HL-60 (cell line): ENCODE measurements at regions not wholly inside any gene's neighbourhood (a gene's known extent, or its start where the extent isn't known, plus 50 kb on each side); places are given as distances from the start of the nearest gene placed in this dataset.

Experiments used
- DNase-seq, 2 experiments: peaks; one replicate each; pipeline ENCODE4 v3.0.0-alpha.2; 2010 to 2020; ENCODE audit warnings: low read depth in 1 of 2, low spot score in 1 of 2
- H3K27ac ChIP-seq: fragments of 250-450 bp; sonication (Bioruptor Pico); replicated peaks from 2 replicates; pipeline ENCODE4 v1.5.1; 2020; ENCODE audit warnings: mild to moderate bottlenecking, moderate library complexity
- H3K27me3 ChIP-seq: fragments of 250-450 bp; sonication (Bioruptor Pico); 2 replicates; pipeline ENCODE4 v1.5.1; 2021; ENCODE audit warnings: mild to moderate bottlenecking, moderate library complexity; ENCODE audit not compliant: insufficient read depth, poor library complexity, severe bottlenecking
- H3K4me3 ChIP-seq: replicated peaks from 2 replicates; pipeline ENCODE4 v1.5.1; 2011; ENCODE audit warnings: mild to moderate bottlenecking, control low read depth, low read length; ENCODE audit not compliant: insufficient read depth
- CTCF ChIP-seq: IDR thresholded peaks from one replicate; pipeline ENCODE4 v1.5.1; 2011; ENCODE audit warnings: low read length, control low read depth, inconsistent platforms; ENCODE audit not compliant: insufficient read depth
- GABPA ChIP-seq: IDR thresholded peaks from 2 replicates; pipeline ENCODE4 v1.6.1; 2012; ENCODE audit warnings: low read depth
- POLR2AphosphoS5 ChIP-seq: IDR thresholded peaks from 2 replicates; pipeline ENCODE4 v1.6.1; 2012; ENCODE audit warnings: low read depth
- SPI1 ChIP-seq: IDR thresholded peaks from 2 replicates; pipeline ENCODE4 v1.6.1; 2012; ENCODE audit warnings: low read depth, mild to moderate bottlenecking, borderline replicate concordance
- TF ChIP-seq, protein P1 (sequence below): IDR thresholded peaks from 2 replicates; pipeline ENCODE4 v1.6.1; 2012; ENCODE audit warnings: low read depth; ENCODE audit not compliant: insufficient replicate concordance

GRCh38 chr11:92653454-92653853 lies 316.0 kb upstream of the MTNR1B start:
- DNase-seq: no peak
- Histone ChIP-seq H3K4me3 (no peak overlapping the region), H3K27ac (no peak overlapping the region), H3K27me3 (no peaks in the 10 kb centered on the region)
- TF ChIP-seq, protein P1, sequence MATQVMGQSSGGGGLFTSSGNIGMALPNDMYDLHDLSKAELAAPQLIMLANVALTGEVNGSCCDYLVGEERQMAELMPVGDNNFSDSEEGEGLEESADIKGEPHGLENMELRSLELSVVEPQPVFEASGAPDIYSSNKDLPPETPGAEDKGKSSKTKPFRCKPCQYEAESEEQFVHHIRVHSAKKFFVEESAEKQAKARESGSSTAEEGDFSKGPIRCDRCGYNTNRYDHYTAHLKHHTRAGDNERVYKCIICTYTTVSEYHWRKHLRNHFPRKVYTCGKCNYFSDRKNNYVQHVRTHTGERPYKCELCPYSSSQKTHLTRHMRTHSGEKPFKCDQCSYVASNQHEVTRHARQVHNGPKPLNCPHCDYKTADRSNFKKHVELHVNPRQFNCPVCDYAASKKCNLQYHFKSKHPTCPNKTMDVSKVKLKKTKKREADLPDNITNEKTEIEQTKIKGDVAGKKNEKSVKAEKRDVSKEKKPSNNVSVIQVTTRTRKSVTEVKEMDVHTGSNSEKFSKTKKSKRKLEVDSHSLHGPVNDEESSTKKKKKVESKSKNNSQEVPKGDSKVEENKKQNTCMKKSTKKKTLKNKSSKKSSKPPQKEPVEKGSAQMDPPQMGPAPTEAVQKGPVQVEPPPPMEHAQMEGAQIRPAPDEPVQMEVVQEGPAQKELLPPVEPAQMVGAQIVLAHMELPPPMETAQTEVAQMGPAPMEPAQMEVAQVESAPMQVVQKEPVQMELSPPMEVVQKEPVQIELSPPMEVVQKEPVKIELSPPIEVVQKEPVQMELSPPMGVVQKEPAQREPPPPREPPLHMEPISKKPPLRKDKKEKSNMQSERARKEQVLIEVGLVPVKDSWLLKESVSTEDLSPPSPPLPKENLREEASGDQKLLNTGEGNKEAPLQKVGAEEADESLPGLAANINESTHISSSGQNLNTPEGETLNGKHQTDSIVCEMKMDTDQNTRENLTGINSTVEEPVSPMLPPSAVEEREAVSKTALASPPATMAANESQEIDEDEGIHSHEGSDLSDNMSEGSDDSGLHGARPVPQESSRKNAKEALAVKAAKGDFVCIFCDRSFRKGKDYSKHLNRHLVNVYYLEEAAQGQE: no peak
- TF ChIP-seq POLR2AphosphoS5 (no peak), GABPA (no peak), SPI1 (no peak), CTCF (no peak)

DNA sequence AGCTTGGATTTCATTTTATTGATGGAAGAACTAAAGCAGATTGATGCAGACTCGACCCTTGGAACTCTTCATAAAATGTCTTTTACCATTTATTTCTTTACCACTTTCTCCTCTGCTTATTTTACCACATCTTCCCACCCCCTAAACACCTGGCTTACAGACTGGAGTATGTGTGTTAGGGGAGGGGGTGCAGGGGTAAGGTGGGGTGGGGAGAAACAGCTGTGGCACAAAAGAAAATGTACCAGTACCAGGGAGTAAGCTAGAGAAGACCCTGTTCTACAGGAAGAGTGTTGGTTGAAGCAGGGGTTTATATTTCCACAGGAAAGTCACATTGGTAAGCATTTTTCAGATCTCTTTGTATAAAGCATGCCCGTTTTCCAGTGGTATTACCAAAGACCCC lies 312.7 kb upstream of the MTNR1B start:
- Histone ChIP-seq H3K4me3 (no peak overlapping the region), H3K27me3 (no peaks in the 10 kb centered on the region), H3K27ac (no peak overlapping the region)
- TF ChIP-seq CTCF (no peak), GABPA (no peak), SPI1 (no peak), POLR2AphosphoS5 (no peak)
- TF ChIP-seq, protein P1: no peak
- DNase-seq: no peak

GRCh38 chr11:92657226-92657625 lies 312.2 kb upstream of the MTNR1B start:
- Histone ChIP-seq H3K27ac (no peak overlapping the region), H3K27me3 (no peaks in the 10 kb centered on the region), H3K4me3 (no peak overlapping the region)
- DNase-seq: no peak
- TF ChIP-seq SPI1: no peak
- no peak for TF ChIP-seq GABPA
- TF ChIP-seq, protein P1: no peak
- no peak for TF ChIP-seq POLR2AphosphoS5
- no peak for TF ChIP-seq CTCF
